Dedifferentiated amniotic fluid mesenchymal stem cell (primary cell): ENCODE measurements at regions not wholly inside any gene's neighbourhood (a gene's known extent, or its start where the extent isn't known, plus 50 kb on each side); places are given as distances from the start of the nearest gene placed in this dataset.
A peak's percentile ranks its signal among the peaks of the same experiment; 100 is the strongest.

Experiments used
- DNase-seq: peaks from one replicate; pipeline ENCODE4 v3.0.0-alpha.2; 2016; ENCODE audit errors: extremely low spot score

- peak; percentile 96 for DNase-seq
Observed at GRCh38 chr12:116381744-116382685, 104.5 kb upstream of the MED13L start.

GRCh38 chr12:116382686-116383530 lies 105.4 kb upstream of the MED13L start:
- peak; percentile 82 for DNase-seq

DNA sequence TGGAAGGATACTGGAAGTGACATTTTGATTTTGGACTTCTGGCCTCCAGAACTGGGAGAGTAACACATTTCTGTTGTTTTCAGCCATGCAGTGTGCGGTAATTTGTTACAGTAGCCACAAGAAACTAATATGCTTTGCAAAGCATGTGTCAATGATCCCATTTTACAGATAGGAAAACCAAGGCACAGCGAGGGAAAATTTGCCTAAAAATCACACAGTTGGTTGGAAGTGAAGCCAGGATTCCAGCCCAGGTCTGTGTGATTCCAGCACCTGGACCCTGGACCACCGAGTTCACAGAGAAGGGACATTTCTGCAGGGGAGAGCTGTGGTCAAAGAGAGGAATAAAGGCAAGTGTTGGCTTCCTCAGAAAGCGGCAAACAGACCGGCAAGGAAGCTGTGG lies 106.7 kb upstream of the MED13L start:
- no peak for DNase-seq

DNA sequence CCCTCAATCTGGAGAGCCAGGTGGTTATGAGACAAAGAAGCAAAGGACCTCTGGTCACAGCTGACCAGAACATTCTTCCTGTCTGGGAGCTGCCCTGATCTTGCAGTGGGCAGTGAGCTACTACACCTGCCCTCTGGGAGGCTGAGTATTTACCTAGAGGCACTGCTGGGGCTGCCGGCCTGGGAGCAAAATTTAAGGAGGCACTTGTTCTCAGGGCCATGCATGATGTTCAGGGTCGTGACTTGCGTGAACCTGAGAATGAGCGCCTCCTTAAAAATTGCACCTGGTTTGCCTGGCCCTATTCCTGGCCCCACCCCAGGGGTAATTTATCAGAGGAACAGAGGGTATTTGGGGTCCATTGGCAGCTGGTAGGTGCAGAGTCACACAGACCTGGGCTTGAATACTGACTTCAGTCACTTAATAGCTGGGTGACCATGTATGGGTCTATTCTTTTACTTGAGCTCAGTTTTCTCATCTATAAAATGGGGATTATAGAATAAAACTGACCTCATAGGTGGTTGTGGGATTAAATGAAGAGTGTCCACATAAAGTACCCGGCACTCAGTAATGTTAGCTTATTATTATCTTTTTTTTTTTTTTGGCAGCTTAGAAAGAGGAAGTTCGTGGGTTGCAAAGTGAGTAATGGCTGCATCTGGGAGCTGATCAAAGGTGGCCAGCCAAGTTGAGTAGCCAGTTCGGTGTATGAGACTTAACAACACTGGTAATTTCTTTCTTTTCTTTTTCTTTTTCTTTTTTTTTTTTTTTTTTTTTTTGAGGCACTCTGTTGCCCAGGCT lies 107.4 kb upstream of the MED13L start:
- no peak for DNase-seq

DNA sequence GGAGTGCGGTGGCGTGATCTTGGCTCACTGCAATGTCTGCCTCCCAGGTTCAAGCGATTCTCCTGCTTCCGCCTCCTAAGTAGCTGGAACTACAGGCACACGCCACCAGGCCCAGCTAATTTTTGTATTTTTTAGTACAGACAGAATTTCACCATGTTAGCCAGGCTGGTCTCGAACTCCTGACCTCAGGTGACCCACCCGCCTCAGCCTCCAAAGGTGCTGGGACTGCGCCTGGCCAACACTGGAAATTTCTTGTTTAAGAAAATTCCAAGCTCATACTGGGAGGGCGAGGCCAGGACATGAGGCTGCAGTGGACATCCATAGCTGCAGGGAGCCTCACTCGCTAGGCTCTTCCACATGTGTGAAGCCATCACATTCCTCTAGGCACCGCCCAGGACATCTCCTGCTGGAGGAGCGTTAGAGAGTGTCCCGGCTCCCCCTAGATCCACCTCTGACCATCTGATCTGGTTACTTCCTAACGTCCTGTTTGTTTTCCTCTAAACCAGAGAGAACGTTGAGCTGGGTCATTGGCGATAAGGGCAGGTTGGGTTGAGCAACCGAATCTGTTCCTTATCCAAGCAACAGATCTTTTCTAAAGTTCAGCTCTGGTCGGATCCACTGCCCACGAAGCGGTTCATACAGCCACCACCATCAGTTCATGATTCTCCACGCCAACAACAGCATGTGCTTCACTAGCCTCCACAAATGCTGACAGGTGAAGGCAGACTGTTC lies 108.2 kb upstream of the MED13L start:
- no peak for DNase-seq

DNA sequence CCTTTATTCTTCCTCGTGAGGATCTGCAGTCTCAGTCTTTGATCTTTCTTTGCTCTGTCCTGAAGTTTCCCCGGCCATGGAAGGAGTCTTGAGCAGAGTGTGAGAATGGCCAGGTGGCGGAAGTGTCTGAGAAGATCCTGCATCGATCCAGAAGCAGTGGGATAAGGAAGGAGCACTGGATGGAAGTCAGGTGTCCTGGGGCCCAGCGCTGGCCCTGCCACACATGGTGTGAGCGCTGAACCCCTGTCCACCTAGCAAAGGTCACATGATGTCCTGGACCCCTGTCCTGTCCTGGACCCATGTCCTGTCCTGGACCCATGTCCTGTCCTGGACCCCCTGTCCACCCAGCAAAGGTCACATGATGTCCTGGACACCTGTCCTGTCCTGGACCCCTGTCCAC lies 111.8 kb upstream of the MED13L start:
- DNase-seq, result no peak

- peak; percentile 90 for DNase-seq
Observed at GRCh38 chr12:116389990-116390389, 112.5 kb upstream of the MED13L start.

- DNase-seq, result no peak
Observed at GRCh38 chr12:116390401-116391335, 113.2 kb upstream of the MED13L start.

DNA sequence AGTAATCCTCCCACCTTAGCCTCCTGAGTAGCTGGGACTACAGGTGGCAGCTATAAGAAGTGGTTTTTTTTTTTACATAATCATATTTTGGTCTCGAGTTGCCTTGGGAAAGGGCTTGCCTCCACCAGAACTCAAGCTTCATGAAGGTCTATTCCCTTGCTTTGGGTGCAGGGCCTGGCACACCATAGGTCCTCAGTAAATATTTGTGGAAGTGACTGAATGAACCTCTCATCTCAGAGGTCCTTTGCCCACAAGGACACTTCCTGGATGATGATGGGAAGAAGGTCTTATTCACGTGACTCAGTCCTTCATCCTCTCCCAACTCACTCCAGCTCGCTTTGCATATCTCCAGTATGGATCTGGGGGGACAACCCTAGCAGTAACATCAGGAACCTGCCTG lies 114.0 kb upstream of the MED13L start:
- DNase-seq, result no peak

GRCh38 chr12:116392061-116392460 lies 114.6 kb upstream of the MED13L start:
- DNase-seq, result no peak

- no peak for DNase-seq
Observed at GRCh38 chr12:116393255-116393654, 115.8 kb upstream of the MED13L start.

- no peak for DNase-seq
Observed at GRCh38 chr12:116393859-116394650, 116.6 kb upstream of the MED13L start.

- DNase-seq, result no peak
Observed at GRCh38 chr12:116395396-116395795, 117.9 kb upstream of the MED13L start.

DNA sequence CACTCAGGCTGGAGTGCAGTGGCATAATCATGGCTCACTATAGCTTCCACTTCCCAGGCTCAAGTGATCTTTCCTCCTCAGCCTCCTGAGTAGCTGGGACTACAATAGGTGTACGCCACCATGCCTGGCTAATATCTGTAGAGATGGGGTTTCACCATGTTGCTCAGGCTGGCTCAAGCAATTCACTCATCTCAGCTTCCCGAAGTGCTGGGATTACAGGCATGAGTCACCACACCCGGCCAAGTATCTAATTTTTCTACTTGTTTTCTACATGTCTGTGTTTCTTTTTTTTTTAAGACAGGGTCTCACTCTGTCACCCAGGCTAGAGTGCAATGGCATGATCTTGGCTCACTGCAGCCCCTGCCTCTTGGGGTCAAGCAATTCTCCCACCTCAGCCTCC lies 119.7 kb upstream of the MED13L start:
- DNase-seq, result peak; percentile 26

- DNase-seq, result no peak
Observed at GRCh38 chr12:116398193-116398592, 120.7 kb upstream of the MED13L start.

- DNase-seq, result no peak
Observed at GRCh38 chr12:116399055-116399454, 121.6 kb upstream of the MED13L start.

GRCh38 chr12:116400636-116401372 lies 123.3 kb upstream of the MED13L start:
- DNase-seq, result no peak

DNA sequence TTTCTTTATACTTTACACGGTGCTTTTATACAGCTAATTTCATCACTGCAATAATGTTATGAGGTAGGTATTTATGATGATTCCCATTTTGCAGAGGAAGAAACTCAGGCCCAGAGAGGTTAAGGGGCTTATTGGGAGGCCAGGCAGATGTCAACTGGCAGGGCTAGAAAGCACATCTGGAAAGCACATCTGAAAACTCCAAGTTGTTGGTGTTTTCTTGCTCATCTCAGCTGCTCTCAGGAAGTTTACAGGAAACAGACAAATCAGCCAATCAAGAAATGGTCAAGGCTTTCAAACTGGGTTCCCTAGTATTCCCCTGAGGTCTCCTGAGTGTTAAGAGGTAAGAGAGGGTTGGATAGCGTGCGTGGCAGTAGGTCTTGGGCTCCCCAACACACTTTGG lies 124.1 kb upstream of the MED13L start:
- DNase-seq, result no peak
